HG02938 (cell line): ENCODE measurements at regions not wholly inside any gene's neighbourhood (a gene's known extent, or its start where the extent isn't known, plus 50 kb on each side); places are given as distances from the start of the nearest gene placed in this dataset.
"Not testable (repeated sequence)": the region's sequence is repeated elsewhere in the genome, so short reads cannot be mapped to it uniquely, and the experiment has no call there.

Source experiments
- ATAC-seq: cut with Tn5 transposase; IDR thresholded peaks from one replicate; pipeline ENCODE4 v1.9.1; 2021; ENCODE audit warnings: mild to moderate bottlenecking, moderate library complexity; ENCODE audit not compliant: unreplicated experiment

DNA sequence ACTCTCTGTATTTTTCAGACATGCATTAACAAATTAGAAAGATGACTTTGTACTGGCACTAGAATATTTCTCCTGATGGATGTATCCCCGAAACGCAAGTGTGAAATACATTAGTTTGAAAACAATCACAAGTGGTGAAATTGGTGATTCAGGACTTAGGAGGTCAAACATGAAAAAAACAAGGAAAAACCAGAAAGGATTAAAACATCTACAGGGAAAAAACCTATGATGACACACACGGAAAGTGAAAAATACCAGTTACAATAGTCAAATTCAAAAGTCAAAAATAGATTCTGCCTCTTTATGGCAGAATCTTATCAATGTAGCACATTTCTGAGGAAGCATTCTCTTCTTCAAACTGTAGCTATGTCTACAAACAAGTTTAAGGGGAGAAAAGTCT lies 129.0 kb upstream of the SGK1 start:
- no peak for ATAC-seq

DNA sequence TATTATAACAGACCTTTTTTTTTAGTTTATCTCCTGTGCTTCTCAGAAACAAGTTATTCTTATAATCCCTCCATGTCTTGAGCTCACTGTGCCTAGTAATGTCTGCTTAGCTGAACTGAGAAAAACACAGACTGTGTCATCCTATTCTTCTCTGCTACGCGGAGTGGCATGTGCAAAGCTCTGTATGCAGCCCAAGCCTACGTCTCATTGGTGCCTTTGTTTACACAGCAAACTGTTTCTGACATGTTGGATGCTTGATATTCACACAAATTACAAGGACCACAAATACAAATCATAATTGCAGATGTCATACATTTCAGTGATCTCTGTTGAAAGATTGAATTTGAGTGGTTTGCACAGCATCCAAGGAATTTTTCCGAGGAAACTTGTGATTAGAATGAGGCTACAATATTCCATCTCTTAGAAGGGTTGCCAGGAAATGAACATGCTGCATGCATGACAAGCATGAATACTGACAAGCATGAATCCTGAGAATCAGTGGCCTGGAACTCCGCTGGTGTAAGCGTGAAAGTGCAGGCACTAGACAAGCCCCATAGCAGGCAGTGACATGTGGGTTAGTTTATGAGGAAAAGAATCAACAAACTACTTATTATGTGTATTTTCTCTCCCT lies 128.4 kb upstream of the SGK1 start:
- ATAC-seq, result no peak

DNA sequence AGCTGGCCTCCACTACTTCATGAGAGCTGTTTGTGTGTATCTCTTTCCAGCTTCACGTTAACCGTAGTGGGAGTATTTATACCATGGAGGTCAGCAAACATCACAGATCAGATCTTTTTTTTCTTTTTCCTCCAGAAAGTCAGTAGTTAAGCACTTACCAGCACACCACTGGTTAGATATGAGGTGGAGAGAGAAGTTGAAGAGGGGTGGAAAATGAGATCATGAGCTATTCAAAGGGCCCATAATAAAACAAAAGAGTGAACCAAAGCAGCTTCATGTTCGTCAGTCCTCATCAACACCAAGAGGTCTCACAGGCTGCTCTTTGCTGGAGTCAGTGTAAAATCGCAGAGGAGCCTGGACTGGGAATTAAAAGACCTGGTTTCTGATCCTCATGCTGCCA lies 125.1 kb upstream of the SGK1 start:
- ATAC-seq, result no peak

GRCh38 chr6:134442073-134442472 lies 124.2 kb upstream of the SGK1 start:
- ATAC-seq, result no peak

GRCh38 chr6:134438837-134439236 lies 120.9 kb upstream of the SGK1 start:
- ATAC-seq, result no peak

- peak; percentile 37 for ATAC-seq
These were observed 119.5 kb upstream of the SGK1 start for GRCh38 chr6:134437376-134437775.

GRCh38 chr6:134436950-134437349 lies 119.0 kb upstream of the SGK1 start:
- no peak for ATAC-seq

- peak; percentile 92 for ATAC-seq
These were observed 118.4 kb upstream of the SGK1 start for GRCh38 chr6:134436281-134436815.

- no peak for ATAC-seq
These were observed 117.9 kb upstream of the SGK1 start for GRCh38 chr6:134435814-134436280.

DNA sequence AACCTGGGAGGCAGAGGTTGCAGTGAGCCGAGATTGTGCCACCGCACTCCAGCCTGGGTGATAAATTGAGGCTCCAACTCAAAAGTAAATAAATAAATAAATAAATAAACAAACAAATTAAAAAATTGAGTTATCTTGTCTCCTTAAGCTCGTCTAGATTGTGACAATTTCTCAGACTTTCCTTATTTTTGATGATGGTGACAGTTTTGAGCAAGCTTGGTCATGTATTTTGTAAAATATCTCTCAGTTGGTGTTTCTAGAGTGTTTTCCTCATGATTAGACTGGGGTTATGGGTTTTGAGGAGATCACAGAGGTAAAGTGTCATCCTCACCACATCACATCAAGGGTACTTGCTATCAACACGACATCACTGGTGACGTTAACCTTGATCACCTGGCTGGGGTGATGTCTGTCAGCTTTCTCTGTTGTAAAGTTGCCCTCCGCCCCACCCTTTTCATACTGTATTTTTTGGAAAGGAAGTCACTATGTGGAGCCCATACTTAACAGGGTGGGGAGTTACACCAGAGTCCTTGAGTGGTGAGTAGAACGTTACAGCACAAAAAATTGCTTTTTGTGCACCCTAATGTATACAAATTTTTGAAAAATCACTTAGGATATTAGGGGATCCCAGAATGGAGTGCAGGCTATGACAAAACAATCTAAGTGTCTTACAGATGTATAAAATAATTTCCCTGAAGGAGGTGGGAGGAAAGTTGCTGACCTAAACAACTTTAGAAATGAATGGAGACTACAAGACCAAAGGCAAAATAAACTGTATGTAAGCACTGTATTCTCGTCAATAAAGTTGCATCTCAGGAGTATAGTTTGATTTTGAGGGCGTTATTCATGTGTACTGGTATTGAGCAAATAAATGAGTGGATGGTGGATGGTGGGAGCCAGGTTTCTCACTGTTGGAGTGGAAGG lies 116.4 kb upstream of the SGK1 start:
- no peak for ATAC-seq

DNA sequence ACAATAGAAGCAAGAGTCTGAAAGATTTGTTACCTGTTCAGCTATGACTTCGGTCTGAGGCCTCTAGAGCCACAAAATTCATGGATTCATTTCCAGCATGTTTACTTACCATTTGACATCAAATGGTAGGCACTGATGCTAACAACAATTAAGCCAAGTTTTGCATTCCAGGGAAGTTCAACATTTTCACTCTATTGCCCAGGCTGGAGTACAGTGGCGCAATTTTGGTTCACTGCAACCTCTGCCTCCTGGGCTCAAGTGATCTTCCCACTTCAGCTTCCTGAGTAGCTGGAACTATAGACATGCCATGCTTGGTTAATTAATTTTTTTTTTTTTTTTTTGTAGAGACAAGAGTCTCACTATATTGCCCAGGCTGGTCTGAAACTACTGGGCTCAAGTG lies 114.1 kb upstream of the SGK1 start:
- no peak for ATAC-seq

DNA sequence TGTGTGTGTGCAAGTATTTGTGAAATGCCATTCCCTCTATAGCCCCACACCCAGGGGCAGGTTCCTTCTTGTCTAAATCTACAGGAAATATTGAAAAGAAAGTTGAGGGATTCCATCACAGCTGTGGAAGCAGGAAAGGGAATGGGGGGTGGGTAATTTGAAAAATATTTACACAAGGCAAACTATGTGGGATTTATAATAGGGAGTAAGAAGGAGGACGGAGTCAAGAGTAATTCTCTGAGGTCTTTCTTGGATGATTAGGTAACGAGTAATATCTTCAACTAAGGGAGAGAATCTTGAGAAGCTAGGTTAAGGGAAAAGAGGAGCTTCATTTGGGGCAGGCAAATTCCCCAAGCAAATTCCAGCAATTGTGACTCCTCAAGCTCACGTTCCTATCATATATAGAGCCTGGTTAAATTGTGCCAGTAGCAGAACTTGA lies 113.5 kb upstream of the SGK1 start:
- no peak for ATAC-seq

DNA sequence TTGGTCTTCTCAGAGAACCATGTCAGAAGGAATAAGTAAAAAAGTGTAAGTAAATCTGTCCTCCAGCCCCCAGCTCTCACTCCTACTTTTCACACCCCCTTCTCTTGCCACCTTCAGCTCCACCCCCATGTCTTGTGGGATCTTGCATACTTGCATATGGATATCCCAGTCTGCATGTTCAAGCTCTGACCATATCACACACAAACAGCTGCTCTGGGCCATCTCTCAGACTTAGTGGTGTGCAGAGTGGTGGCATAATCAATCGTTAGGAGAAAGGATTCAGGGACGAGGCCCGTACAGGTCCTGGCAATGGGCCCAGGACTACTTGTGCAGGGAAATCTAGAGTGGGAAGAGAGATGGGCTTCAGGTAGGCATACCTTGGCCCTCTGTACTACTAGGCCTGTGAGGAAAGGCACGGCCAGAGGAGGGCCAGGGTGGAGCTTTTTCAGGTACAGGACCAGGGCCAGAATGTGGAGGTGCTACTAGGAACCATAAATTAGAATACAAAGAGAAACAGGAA lies 112.0 kb upstream of the SGK1 start:
- no peak for ATAC-seq

DNA sequence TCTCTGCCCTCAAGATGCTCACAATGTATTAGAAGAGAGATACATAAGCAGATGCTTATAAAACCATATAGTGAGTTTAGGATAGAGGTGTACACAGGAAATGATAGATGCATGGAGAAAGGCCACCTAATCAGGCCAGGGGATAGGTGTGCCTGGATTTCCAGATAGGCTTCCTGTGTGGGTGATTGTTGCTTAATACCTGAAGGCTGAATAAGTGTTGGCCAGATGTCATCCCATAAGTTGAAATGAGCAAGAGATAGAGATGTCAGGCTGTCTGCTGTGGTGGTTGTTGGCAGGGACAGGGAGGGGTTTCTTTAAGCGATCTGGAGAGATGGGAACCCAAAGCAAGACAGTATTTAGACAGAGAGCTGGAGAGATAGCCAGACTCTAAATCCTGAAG lies 109.8 kb upstream of the SGK1 start:
- no peak for ATAC-seq

GRCh38 chr6:134426623-134427022 lies 108.7 kb upstream of the SGK1 start:
- ATAC-seq, result no peak

DNA sequence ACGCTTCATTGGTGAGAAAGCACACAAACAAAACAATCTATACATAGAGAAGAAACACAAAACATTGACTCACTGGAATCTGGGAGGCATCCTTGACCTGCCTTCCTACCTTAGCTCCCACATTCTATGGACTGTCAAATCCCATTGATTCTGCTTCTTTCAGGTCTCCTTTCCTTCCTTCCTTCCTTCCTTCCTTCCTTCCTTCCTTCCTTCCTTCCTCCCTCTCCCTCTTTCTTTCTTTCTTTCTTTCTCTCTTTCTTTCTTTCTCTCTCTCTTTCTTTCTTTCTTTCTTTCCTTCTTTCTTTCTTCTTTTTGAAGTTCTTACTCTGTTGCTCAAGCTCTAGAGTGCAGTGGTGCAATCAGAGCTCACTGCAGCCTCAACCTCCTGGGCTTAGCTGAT lies 108.0 kb upstream of the SGK1 start:
- not testable (repeated sequence) for ATAC-seq

- ATAC-seq, result no peak
These were observed 107.6 kb upstream of the SGK1 start for GRCh38 chr6:134425513-134425912.

DNA sequence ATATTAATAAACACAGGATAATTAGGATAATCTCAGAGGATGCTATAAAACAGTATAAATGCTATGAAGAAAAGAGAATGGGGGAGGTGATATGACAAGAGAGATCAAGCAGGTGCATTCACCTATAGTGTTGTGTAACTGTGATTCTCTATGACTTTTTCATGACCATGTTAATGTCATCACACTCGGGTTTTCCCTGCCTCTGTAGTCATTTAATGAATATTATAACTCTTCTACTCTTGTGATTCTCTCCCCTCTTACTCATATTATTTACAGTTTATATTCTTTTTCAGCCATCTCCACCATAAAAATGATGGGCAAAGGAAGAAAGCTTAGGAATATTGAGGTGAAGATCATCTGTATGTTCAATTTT lies 106.9 kb upstream of the SGK1 start:
- no peak for ATAC-seq

DNA sequence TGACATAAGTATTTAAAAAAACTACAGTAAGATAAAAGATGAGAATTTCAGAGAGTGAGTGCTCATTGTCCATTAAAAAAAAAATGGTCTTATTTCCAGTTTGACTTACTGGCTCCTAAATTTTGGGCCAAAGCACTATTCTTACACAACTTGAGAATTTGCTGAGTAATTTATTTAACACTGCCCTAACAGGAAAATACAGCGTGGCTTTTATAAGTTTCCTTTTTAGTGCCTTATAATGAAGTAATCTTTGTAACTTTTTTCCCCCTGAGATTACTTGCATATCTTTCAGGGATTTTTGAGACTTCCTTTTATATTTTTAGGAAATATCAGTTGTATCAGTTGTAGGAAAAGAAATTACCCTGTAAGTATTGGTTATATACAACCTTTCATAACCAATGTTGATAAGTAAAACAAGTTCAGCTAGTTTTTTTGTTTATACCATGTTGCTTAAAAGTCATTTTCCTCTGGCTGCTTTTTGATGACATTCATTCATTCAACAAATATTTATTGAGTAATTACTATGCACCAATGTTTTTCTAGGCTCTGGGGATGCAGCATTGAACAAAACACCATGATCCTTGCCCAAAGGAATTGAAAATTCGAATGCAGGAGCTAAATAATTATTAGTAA lies 106.4 kb upstream of the SGK1 start:
- ATAC-seq, result no peak

DNA sequence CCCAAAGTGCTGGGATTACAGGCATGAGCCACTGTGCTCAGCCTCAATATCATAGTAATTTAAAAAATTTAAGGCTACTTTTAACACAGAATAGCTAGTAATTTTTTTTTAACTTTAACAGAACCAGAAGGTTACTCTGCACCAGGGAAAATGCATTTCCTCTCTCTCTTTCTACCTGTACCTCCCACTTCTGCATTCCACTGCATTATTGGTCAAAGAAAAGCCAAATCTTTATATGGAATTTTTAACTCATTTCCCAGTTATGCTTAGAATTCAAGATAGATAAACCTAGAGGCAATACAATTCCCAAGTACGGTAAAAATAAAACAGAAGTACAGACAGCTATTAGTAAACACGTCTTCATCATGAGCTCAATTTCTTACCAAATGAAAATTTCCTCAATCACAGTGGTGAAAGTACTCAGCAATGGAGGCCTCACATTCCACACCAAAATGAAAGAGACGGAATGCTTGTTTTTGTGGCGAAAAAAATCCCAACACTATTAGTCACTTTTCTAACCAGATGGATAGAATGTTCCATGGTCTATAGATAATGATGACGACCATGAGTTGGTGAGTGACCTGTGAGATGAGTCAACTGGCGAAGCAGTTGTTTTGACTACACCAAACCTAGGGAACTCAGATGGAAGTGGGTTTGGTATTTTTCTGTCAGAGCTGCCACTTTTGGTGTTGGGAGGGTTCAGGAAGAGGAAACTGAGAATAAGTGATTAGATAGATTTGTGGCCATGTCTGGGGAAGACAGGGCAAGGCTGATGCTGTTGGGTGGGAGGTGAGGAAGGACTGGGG lies 104.7 kb upstream of the SGK1 start:
- no peak for ATAC-seq
